DMS 273 (cell line): ENCODE measurements at regions not wholly inside any gene's neighbourhood (a gene's known extent, or its start where the extent isn't known, plus 50 kb on each side); places are given as distances from the start of the nearest gene placed in this dataset.
A peak's percentile ranks its signal among the peaks of the same experiment; 100 is the strongest.

Experiments
- DNase-seq: peaks from one replicate; lab custom pipeline; 2025; ENCODE audit not compliant: unreplicated experiment; lab: John Stamatoyannopoulos, UW

DNA sequence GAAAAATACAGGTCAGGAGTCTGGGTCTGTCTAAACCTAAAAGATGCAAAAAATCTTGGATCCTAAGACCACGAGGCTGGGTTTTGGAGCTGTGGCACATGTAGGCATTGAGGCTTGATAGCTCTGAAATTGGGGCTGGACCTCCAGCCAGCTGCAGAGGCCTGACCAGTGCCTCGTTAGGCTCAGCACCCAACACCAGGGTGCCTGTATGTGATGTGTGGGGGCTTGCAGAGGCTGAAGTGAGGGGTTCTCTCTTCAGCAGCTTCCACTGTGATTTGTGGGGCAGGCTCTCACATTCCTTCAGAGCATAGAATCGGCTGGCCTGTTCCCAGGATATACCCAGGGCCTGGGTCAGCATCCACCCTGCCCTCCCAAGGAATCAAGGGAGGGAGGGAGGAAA, 247.8 kb downstream of the BUB3 start:
- DNase-seq: no peak

DNA sequence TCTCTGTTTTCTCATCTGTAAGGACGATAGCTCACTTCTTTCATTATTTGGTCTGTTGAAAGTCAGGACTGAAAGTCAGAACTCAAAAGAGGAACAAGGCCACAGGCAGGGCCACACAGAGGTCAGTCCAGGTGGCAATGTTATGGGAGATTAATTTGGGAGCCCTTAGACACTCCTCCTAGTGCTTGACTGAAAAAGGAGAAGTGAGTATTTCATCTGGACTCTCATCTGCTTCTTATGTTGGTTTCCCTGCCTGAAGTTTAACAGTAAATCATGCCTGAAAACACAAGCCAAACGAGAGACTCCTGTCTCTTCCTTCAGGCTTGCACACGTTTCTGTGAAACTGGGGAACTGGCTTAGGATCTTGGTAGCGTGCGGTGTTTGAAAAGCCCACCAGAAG, 248.5 kb downstream of the BUB3 start:
- DNase-seq: no peak

DNA sequence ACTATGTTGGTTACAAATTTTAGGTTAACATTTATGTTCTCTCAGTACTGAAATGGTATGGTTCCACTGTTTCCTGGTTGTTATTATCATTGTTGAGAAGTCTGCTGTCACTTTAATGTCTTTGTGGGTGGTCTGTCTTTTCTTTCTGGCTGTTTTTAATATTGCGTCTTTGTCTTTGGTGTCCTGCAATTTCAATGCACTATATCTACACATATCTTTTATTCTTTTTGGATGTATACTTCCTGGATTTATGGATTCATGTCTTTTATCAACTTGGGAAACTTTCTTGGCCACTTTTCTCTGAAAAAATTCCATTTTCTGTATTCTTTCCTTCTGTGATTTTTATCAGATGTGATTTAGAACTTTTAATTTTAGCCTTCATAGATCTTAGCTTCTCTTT, 250.2 kb downstream of the BUB3 start:
- DNase-seq: no peak

- DNase-seq: no peak
Measured at GRCh38 chr10:123408660-123409059, 254.5 kb downstream of the BUB3 start.

GRCh38 chr10:123409426-123409825, 255.2 kb downstream of the BUB3 start:
- DNase-seq: peak; percentile 13

DNA sequence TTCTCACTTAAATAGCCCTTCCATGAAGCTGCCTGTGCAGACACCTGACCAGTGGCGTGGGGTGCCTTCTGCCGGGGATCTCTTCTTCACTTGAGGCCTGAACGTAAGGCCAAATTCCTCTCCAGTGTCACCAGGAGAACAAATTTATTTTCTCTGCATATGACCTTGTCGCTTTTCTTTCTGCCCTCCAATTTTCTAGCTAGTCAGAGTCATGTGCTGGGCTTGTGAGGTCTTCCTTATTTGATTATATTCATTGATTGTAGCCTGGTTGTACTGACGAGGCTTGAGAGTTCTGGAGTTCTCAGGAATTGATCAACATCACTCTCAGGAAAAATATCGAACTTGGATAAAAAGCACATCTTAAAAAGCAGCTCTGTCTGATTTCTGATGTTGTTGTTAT, 255.7 kb downstream of the BUB3 start:
- no peak for DNase-seq

DNA sequence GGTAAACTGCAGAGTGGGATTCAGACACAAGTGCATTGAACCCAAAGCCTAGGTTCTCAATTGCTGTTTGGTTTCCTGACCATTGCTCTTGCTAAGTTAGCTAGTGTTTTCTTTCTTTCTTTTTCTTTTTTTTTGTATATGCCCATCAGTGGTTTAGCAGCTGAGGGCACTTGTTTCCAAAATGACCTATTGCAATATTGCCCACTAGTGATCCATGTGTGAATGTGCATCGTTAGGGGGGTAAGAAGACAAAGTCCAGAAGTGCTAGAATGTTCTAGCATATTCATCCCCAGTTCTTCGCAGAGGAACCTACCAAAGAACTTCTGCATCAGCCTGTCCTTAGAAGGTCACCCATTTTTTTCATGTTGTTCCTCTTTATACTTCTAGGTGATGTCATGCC, 252.8 kb upstream of the GPR26 start:
- DNase-seq: no peak

DNA sequence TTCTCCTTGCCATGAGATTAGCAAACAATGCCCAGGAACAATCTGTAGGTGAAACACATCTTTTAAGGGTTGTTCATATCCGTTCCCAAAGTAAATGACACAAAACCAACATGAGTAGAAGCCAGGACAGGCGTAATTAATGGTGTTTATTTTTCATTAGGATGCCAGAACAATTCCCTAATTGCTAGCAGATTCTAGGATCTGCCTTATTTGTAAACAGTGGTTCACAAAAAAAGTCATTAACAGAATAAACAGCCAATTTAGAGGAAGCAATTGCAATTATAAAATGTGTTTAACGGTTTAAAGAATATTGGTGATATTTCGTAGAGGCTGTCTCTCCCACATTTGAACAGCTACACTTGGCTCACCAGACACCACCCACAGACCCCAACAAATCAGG, 250.6 kb upstream of the GPR26 start:
- no peak for DNase-seq

GRCh38 chr10:123417414-123417813, 248.7 kb upstream of the GPR26 start:
- no peak for DNase-seq

DNA sequence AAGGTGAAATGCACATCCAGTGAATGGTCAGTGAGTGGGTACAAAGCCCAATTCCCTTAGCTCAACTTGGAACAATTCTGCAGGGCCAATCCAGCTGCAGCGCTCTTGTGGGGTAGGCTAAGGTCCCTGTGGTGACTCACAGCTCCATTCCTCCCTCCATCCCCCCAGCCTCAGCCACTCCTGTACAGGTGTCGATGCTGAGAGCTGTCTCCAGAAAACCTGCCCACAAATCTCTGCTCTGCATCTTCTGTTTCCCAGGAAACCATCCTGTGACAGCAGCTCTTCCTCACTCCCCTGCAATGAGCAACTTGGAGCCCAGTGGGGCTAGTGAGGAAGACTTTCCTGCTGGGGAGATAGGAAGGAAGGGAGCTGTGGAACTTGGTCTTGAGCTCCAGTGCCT, 244.7 kb upstream of the GPR26 start:
- DNase-seq: no peak

DNA sequence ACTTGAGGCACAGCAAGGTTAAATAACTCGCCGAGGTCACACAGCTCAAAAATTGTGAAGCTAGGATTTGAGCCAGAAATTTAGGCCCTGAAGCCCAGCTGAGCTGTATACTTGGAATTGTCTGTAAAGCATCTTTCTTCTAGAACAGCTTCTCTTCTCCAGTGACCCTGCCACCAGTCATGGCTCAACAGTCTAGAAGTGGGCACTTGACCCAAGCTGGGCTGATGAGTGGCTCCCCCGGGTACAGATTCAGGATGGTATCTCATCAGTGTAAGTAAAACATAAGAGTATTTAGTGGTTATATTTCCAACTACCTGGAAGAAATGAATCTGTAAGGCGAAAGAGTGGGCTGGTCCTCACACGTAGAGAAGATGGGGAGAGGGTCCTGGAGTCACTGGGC, 243.9 kb upstream of the GPR26 start:
- DNase-seq: no peak

- no peak for DNase-seq
Measured at GRCh38 chr10:123424537-123424936, 241.6 kb upstream of the GPR26 start.

DNA sequence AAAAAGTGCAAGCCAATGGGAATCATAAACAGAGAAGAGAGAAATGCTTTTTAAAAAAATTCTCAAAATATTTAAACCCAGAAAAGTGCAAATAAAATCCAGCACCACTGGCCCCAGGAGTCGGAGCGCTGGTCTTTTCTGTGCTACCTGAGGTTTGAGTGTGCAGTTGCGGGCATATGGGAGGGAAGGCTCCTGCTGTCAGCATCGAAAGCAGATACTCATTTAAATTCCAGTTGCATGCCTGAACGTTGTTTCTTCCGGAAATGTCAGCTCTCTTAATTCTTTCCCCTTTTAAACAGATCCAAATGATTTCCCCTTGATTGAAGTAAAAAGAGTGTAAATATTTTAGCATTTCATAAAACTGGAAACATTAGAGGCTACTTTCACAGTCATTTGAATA, 240.5 kb upstream of the GPR26 start:
- DNase-seq: peak; percentile 24

GRCh38 chr10:123427165-123427786, 238.9 kb upstream of the GPR26 start:
- peak; percentile 44 for DNase-seq

DNA sequence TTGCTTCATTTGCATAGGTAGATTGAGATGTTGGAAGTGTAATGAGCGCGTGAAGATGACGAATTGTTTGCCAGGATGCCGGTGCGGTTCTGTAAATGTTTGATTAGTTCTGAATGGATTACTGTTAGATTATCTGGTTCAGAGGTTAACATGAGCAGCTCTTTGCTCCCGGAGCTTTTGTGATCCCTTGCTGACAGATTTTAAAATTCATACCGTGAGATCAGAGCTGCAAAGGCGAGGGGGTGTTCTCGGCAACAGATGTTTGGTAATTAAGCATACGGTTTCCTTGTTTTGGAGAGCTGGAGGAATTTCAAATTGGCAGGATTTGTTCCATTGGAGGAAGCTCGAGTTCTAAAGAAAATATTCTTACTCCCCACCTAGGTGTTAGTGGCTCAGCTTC, 237.8 kb upstream of the GPR26 start:
- peak; percentile 80 for DNase-seq

DNA sequence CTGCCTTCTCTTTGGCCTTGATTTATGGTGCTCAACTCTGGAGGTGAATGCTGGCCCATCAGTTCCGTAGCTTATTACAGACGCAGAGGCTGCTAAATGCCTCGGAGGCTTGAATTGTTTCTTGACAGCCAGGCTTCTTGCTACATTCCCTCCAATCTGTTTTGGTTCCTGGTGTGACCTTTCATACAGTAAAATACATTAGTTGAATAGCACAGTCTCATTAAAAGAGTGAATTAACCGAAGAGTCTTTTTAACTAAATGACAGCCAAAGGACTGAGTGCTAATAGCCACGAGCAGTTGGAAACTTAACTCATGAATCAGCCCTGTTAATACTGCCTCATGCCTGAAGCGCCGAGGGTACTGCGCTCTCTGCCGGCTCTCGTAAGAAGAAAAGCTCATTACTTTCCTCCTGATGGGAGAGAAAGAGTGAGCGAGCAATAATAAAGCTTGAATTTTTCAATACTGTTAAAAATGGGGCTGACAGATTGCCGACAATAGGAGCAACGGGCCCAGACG, 236.4 kb upstream of the GPR26 start:
- no peak for DNase-seq

DNA sequence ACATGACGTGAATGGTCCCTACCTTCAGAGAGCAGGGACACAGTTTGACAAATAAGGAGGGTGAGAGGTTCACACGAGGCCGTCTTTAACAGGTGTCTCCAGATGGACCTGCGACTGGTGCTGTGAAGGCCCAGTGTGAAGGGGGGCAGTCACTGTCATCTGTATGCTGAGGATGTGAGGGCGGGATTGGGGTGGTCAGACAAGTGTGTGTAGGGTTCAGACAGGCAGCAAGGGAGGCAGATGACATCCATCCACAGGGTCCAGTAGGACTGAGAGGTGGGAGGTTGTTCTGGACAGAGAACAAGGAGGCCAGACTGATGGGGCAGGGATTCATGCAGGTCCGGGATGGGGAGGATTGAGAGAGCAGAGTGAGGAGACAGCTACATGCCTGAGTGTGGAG, 232.6 kb upstream of the GPR26 start:
- no peak for DNase-seq

DNA sequence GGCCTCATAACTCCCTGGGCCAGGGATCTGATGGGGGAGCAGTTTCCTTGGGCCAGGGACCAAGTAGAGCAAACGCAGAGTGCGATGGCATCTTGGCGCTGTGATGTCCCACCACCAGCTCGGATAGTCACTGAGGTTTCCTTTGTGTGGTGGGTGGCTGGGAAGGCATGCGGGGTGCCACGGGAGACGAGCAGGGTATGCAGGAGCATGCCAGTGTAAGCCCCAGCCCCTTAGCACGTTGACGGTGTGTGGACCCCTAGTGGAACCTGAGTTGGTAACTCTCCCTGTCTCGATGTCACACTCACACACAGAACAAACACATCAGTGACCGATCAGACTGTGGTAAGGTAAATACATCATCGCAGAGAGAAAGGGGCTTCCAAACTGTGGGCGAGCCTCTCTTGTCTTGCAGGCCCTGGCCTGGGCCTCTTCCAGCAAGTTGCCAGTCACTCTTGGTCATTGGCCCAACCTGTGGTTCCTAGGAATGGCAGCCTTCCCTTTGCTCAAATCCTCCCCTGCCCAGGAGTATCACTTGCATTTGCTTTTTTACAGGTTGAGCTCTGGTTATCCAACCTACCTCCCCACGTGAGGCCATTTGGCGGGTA, 231.6 kb upstream of the GPR26 start:
- no peak for DNase-seq

- DNase-seq: no peak
Measured at GRCh38 chr10:123442901-123443300, 223.3 kb upstream of the GPR26 start.

GRCh38 chr10:123443924-123444323, 222.2 kb upstream of the GPR26 start:
- no peak for DNase-seq

DNA sequence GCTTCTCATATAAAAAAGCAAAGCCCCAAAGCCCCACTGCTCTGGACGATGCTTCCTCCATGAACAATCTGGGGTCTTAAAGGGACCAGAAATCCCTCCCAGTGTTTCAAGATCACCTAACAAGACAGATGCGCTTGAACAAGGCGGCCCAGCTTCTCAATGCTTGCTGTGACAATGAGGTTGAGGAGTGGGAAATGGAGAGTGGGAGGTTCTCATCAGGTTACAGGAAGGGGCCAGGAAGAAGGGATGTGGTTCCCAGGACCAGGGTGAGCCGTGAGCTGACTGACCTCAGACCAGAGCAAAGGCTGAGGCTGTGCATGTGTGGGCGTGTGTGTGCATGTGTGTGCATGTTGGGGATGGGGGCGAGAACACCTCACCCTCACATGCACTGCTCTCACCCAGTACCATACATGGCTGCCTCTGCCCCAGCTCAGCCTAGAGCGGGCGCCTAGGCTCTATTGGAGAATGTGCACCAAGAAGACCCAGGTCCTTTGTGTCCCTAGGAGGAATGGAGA, 220.8 kb upstream of the GPR26 start:
- no peak for DNase-seq

- DNase-seq: no peak
Measured at GRCh38 chr10:123446449-123447156, 219.6 kb upstream of the GPR26 start.
